ENCODE measurements at regions not wholly inside any gene's neighbourhood (a gene's known extent, or its start where the extent isn't known, plus 50 kb on each side); places are given as distances from the start of the nearest gene placed in this dataset.
"Not testable (repeated sequence)": the region's sequence is repeated elsewhere in the genome, so short reads cannot be mapped to it uniquely, and the experiment has no call there.

DNA sequence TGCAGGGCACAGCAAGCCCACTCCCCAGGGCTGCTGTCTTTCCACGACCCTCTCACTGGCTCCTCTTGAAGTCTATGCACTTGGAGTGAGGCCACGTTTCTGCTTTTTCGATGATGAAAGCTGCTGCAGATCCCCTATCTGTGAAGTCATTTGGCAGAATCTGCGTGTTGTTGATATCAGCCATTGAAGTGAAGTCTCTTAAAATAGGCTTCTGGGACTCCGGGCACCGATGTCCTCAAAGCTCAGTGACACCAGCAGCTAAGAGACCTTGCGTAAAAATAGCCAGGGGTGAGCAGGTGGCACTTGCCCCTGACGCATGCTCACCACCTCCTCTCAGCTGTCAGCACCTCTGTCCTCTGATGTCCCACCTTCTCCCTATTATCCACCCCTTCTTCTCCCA, 89.4 kb upstream of the FHL2 start:
- no peak for DNase-seq
- Mint-ChIP-seq H3K9me3 (peaks cover 16% of the 10 kb centered on the region), H3K4me3 (no peak overlapping the region), H3K27me3 (ENCODE audit: insufficient read depth) (peaks cover 24% of the 10 kb centered on the region), H3K36me3 (ENCODE audit: low read depth) (peaks cover 12% of the 10 kb centered on the region), H3K4me1 (ENCODE audit: low read depth) (peaks cover 52% of the 10 kb centered on the region), H3K27ac (no peak overlapping the region)
- TF ChIP-seq, protein P1, sequence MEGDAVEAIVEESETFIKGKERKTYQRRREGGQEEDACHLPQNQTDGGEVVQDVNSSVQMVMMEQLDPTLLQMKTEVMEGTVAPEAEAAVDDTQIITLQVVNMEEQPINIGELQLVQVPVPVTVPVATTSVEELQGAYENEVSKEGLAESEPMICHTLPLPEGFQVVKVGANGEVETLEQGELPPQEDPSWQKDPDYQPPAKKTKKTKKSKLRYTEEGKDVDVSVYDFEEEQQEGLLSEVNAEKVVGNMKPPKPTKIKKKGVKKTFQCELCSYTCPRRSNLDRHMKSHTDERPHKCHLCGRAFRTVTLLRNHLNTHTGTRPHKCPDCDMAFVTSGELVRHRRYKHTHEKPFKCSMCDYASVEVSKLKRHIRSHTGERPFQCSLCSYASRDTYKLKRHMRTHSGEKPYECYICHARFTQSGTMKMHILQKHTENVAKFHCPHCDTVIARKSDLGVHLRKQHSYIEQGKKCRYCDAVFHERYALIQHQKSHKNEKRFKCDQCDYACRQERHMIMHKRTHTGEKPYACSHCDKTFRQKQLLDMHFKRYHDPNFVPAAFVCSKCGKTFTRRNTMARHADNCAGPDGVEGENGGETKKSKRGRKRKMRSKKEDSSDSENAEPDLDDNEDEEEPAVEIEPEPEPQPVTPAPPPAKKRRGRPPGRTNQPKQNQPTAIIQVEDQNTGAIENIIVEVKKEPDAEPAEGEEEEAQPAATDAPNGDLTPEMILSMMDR (IDR thresholded peaks at IDR 0.05): no peak

DNA sequence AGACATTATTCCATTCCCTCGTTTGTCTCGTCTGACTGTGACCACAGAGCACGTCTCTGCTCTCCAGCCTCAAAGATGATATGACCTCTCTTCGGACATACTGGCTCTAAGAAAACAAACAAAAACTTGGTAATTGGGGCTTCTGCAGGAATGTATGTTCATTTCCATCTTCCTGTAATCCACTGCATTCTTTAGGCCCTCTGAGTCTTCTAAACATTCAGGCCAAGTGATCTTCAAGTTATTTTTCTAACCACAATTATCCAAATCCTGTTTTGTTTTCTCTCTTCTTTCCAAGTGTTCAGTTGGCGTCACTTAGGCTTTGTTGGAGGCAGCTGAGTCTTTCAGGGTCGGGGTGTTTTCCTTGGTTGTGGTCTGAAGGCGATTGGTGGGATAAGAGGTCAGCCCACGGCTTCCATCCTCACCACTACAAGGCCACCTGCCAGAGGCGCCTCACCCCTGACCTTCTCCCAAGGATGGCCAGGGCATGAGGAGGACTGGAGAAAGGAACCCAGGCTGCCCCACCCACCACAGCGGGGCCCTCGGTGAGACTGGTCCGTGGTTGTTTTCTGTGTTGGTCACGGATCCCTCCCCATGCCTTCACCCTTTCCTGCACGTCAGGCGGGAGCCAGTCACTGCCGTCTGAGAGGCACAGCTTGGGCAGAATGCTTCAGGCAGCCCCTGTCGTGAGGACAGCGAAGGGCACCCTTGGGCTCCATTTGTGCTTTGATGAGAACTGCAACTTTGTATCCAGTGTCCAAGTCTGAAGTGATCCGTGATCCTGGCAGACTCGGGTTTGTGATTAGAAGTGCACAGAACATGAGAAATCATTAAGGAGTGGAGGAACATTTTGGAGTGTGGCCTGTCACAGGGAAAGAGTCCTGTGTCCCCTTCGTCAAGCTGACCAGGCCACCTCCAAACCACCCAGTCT, 88.6 kb upstream of the FHL2 start:
- TF ChIP-seq, protein P1 (IDR thresholded peaks at IDR 0.05): no peak
- Mint-ChIP-seq H3K27ac (peak overlapping the region; percentile 63), H3K36me3 (ENCODE audit: low read depth) (peaks cover 3% of the 10 kb centered on the region; the same call in 1 of the 2 replicates), H3K4me1 (ENCODE audit: low read depth) (peaks cover 52% of the 10 kb centered on the region), H3K4me3 (peak overlapping the region; percentile 32), H3K27me3 (ENCODE audit: insufficient read depth) (peaks cover 19% of the 10 kb centered on the region), H3K9me3 (peaks cover 7% of the 10 kb centered on the region)
- peak; percentile 96 for DNase-seq

DNA sequence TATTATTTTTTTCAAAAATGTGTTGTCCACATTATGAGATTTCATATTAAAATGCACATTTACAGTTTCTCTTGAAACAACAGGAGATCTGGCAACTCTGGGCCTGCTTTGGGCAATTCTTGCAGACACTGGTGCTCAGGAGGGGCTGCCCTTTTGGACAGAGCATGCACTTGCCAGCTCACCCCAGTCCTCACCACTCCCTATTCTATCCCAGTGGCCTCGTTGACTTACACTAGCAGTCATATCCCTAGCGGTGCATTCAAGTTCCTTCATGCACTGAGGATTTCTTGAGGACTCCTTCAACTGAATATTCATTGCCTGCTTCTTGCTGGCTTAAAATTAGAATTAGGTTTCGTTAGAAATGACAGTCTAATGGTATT, 87.9 kb upstream of the FHL2 start:
- TF ChIP-seq, protein P1 (IDR thresholded peaks at IDR 0.05): no peak
- Mint-ChIP-seq H3K4me3 (peak overlapping the region; percentile 32), H3K9me3 (peaks cover under 1% of the 10 kb centered on the region; the same call in 1 of the 2 replicates)

DNA sequence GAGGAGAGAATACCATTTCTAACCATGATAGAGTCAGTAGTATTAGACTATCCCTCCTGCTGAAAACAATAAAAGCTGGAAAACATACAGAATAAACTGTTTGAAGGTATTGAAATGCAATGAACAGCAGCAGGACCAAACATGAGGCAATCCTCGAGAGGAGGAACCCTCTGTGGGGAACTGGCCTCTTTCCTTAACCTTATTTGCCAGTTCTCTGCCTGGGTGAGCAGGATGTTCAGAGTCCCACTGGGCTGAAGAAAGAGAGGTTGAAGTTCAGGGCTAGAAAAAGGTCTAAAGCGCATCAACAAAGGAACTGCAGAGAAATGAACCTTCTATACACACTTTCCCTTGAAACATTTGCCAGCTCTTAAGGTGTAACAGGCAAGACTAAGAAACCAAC, 79.8 kb upstream of the FHL2 start:
- Mint-ChIP-seq H3K4me3 (no peak overlapping the region), H3K9me3 (no peaks in the 10 kb centered on the region)

More for the DNA sequence above, 87.9 kb upstream of the FHL2 start:
- H3K27me3 Mint-ChIP-seq (ENCODE audit: insufficient read depth): peaks cover 12% of the 10 kb centered on the region
- peak overlapping the region; percentile 63 for H3K27ac Mint-ChIP-seq
- peaks cover 52% of the 10 kb centered on the region for H3K4me1 Mint-ChIP-seq (ENCODE audit: low read depth)
- no peaks in the 10 kb centered on the region for H3K36me3 Mint-ChIP-seq (ENCODE audit: low read depth)
- no peak for DNase-seq

DNA sequence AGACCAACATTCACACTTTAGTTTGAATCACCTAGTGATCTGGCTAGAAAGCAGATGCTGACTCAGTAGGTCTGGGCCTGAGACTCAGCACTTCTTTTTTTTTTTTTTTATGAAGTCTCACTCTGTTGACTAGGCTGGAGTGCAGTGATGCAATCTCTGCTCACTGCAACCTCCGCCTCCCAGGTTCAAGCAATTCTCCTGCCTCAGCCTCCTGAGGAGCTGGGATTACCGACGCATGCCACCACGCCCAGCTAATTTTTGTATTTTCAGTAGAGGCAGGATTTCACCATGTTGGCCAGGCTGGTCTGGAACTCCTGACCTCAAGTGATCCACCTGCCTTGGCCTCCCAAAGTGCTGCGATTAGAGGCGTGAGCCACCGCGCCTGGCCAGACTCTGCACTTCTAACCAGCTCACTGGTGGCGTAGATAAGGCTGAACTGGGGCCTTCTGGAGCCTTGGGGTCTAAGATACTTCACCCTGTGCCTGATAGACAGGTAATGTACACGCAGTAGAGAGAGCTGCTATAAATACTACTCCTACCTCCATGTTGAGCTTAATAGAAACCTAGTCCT, 78.3 kb upstream of the FHL2 start:
- not testable (repeated sequence) for DNase-seq; H3K9me3 Mint-ChIP-seq; H3K4me3 Mint-ChIP-seq; H3K36me3 Mint-ChIP-seq (ENCODE audit: low read depth); H3K27ac Mint-ChIP-seq
- H3K27me3 Mint-ChIP-seq (ENCODE audit: insufficient read depth): peaks cover 13% of the 10 kb centered on the region
- H3K4me1 Mint-ChIP-seq (ENCODE audit: low read depth): 0 out of 2 replicates have a peak, but pooled peaks cover 12% of the 10 kb centered on the region

More for the DNA sequence above, 79.8 kb upstream of the FHL2 start:
- peaks cover 13% of the 10 kb centered on the region for H3K27me3 Mint-ChIP-seq (ENCODE audit: insufficient read depth)
- H3K27ac Mint-ChIP-seq: no peak overlapping the region
- TF ChIP-seq, protein P1 (IDR thresholded peaks at IDR 0.05): no peak
- H3K4me1 Mint-ChIP-seq (ENCODE audit: low read depth): 0 out of 2 replicates have a peak, but pooled peaks cover 7% of the 10 kb centered on the region
- DNase-seq: no peak
- H3K36me3 Mint-ChIP-seq (ENCODE audit: low read depth): no peaks in the 10 kb centered on the region; the same call in 1 of the 2 replicates

DNA sequence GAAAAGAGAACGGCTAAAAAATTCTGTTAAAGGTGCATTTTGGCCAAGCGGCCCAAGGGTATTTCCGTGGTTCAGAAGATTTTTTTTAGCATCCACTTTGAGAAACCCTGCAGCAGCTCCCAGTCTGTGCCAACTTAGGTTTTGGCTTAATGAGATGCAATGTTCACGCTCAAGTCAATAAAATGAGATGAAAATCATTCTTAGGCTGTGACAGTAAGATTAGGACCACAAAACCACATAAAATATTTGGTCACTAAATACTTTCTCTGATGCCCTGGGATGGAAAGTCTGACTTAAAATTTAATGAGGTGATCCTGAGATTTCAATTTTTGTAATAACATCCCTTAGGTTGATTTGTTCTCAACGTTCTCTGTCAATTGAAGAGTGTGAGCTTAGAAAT, 74.2 kb upstream of the FHL2 start:
- H3K27me3 Mint-ChIP-seq (ENCODE audit: insufficient read depth): peaks cover 12% of the 10 kb centered on the region
- no peak overlapping the region for H3K27ac Mint-ChIP-seq
- no peak overlapping the region for H3K4me3 Mint-ChIP-seq
- no peak for DNase-seq
- no peaks in the 10 kb centered on the region for H3K36me3 Mint-ChIP-seq (ENCODE audit: low read depth)
- TF ChIP-seq, protein P1 (IDR thresholded peaks at IDR 0.05): no peak
- H3K4me1 Mint-ChIP-seq (ENCODE audit: low read depth): peaks cover 18% of the 10 kb centered on the region
- no peaks in the 10 kb centered on the region for H3K9me3 Mint-ChIP-seq
